DOHH2 (cell line): ENCODE measurements at regions not wholly inside any gene's neighbourhood (a gene's known extent, or its start where the extent isn't known, plus 50 kb on each side); places are given as distances from the start of the nearest gene placed in this dataset.

Experiments used
- EZH2phosphoT487 ChIP-seq: fragments of 200-600 bp; sonication (generic); IDR thresholded peaks from 2 replicates; pipeline ENCODE4 v1.6.1; 2017; ENCODE audit warnings: borderline replicate concordance, mild to moderate bottlenecking, antibody characterized with exemption, low read length, moderate library complexity, mixed read lengths
- TF ChIP-seq, protein P1 (sequence below): fragments of 200-600 bp; sonication (generic); IDR thresholded peaks from one replicate; pipeline ENCODE4 v1.5.1; 2014; ENCODE audit warnings: antibody characterized with exemption, mild to moderate bottlenecking, low read depth, low read length; ENCODE audit not compliant: poor library complexity, severe bottlenecking

DNA sequence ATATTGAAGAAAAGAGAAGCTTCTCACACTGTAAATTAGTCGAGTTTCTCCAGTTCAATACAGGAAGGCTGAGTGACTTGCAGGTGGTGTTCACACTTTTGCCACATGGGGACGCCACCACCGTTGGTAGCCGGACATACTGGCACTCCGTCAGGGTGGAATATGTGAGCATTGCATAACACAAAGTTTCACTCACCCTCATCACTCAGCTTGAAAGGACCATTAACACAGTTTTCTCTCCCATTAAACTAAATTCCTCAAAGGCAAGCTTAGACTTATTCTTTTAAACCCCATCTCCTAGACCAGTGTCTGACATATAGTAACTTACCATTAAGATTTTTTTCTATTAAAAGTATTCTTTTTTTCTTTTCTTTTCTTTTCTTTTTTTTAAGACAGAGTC lies 105.3 kb upstream of the SERBP1 start:
- TF ChIP-seq, protein P1, sequence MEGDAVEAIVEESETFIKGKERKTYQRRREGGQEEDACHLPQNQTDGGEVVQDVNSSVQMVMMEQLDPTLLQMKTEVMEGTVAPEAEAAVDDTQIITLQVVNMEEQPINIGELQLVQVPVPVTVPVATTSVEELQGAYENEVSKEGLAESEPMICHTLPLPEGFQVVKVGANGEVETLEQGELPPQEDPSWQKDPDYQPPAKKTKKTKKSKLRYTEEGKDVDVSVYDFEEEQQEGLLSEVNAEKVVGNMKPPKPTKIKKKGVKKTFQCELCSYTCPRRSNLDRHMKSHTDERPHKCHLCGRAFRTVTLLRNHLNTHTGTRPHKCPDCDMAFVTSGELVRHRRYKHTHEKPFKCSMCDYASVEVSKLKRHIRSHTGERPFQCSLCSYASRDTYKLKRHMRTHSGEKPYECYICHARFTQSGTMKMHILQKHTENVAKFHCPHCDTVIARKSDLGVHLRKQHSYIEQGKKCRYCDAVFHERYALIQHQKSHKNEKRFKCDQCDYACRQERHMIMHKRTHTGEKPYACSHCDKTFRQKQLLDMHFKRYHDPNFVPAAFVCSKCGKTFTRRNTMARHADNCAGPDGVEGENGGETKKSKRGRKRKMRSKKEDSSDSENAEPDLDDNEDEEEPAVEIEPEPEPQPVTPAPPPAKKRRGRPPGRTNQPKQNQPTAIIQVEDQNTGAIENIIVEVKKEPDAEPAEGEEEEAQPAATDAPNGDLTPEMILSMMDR: peak; percentile 84
- no peak for TF ChIP-seq EZH2phosphoT487
